ENCODE measurements at regions not wholly inside any gene's neighbourhood (a gene's known extent, or its start where the extent isn't known, plus 50 kb on each side); places are given as distances from the start of the nearest gene placed in this dataset.

DNA sequence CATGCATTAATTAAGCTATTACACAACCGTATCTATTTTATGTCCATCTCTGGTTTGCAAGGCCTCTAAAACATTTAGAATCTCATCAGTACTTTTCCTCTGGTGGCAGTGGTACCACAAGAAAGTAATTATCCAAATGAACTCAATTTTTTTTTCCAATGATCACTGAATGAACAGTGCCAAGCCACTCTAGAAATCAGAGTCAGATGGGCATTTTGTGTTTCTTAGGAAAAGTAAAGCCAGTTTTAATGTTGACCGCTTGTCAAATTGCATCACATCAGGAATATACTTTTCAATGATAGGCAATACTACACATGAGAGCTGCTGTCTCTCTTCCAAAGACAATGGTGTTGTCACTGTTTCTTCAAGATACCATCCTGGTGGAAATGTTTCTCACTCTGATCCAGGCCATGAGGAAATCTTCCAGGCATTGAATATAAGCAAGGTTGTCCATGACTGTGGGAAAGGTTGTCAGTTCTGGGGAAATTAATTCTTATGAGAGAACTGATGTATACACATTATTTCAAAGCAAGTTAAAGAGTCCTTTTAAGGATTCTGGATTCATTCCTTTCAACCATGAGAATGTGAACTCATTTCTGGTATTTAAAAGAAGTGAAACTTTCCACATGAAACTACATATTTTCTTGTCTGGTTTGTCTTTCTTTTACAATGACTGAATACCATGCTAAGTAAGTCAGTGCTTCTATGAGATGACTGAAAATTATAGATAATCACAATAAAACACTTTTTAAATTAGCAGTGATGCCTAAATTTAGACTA lies 108.8 kb upstream of the TCF21 start (continued):
- no peak for TF ChIP-seq TP53 (CRISPR knock-in tag; IDR thresholded peaks at IDR 0.05)
- no peak for TF ChIP-seq GRHL2 (CRISPR knock-in tag; IDR thresholded peaks at IDR 0.05; ENCODE audit: insufficient replicate concordance, severe bottlenecking)
- no peak for TF ChIP-seq MXD4 (CRISPR knock-in tag; IDR thresholded peaks at IDR 0.05; ENCODE audit: borderline replicate concordance)
- TF ChIP-seq, protein P1, sequence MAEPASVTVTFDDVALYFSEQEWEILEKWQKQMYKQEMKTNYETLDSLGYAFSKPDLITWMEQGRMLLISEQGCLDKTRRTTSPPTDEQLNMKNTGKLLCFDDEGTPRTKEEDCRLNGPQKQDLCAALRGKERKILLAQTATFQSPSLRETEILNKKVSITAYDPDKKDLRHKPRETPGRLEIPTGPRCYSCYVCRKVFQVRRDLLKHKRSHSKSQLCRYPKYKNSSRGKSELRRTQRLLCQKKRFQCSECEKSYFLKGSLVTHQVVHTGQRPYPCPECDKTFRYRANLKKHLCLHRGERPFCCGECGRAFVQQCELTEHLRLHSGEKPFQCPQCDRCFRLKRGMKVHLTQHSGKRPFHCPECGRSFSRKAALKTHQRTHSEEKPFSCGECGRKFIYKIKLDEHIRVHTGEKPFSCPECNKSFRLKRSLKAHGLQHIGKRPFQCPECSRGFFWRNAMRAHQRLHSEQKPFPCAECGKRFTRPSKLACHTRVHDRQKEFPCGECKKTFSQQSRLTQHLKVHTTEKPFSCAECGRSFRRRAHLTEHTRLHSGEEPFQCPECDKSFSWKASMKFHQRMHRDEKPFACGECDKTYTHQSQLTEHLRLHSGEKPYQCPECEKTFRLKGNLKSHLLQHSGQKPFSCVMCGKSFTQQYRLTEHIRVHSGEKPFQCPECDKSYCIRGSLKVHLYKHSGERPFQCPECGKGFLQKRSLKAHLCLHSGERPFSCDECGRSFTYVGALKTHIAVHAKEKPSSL (CRISPR knock-in tag; conservative IDR thresholded peaks at IDR 0.05): no peak
- TF ChIP-seq, protein P2, sequence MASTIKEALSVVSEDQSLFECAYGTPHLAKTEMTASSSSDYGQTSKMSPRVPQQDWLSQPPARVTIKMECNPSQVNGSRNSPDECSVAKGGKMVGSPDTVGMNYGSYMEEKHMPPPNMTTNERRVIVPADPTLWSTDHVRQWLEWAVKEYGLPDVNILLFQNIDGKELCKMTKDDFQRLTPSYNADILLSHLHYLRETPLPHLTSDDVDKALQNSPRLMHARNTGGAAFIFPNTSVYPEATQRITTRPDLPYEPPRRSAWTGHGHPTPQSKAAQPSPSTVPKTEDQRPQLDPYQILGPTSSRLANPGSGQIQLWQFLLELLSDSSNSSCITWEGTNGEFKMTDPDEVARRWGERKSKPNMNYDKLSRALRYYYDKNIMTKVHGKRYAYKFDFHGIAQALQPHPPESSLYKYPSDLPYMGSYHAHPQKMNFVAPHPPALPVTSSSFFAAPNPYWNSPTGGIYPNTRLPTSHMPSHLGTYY (CRISPR knock-in tag; IDR thresholded peaks at IDR 0.05): no peak
- no peak for TF ChIP-seq ATF1 (CRISPR knock-in tag; IDR thresholded peaks at IDR 0.05)

DNA sequence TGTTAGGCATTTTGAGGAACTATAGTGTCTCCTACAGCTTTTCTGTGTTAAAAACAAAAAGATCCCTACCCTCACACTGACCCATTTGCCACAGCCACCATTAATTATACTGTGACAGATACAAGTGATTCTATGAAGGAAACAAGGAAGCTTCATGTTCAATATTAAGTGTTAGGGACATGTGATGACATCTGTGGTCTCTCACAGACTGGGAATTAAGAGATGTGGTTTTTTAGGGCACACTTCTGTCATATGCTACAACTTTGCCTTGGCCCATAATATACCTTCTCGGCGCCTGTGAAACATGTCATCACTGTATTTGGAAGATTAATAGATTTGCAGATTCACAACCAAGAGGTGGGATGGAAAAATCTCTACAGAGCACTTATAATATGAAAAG lies 102.9 kb upstream of the TCF21 start:
- ChIA-PET POLR2A (no interaction called here), CTCF (no interaction called here)
- Mint-ChIP-seq H3K27ac (no peak overlapping the region), H3K4me1 (peaks cover 5% of the 10 kb centered on the region), H3K9me3 (peaks cover 18% of the 10 kb centered on the region), H3K36me3 (no peaks in the 10 kb centered on the region), H3K4me3 (no peak overlapping the region), H3K27me3 (ENCODE audit: low read depth) (no peaks in the 10 kb centered on the region)
- TF ChIP-seq, protein P3, sequence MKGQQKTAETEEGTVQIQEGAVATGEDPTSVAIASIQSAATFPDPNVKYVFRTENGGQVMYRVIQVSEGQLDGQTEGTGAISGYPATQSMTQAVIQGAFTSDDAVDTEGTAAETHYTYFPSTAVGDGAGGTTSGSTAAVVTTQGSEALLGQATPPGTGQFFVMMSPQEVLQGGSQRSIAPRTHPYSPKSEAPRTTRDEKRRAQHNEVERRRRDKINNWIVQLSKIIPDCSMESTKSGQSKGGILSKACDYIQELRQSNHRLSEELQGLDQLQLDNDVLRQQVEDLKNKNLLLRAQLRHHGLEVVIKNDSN (CRISPR knock-in tag; IDR thresholded peaks at IDR 0.05): no peak
- TF ChIP-seq, protein P4, sequence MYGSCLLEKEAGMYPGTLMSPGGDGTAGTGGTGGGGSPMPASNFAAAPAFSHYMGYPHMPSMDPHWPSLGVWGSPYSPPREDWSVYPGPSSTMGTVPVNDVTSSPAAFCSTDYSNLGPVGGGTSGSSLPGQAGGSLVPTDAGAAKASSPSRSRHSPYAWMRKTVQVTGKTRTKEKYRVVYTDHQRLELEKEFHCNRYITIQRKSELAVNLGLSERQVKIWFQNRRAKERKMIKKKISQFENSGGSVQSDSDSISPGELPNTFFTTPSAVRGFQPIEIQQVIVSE (CRISPR knock-in tag; IDR thresholded peaks at IDR 0.05; ENCODE audit: borderline replicate concordance): no peak
- TF ChIP-seq GRHL2 (CRISPR knock-in tag; IDR thresholded peaks at IDR 0.05; ENCODE audit: insufficient replicate concordance, severe bottlenecking) (no peak), TEAD1 (CRISPR knock-in tag; IDR thresholded peaks at IDR 0.05) (no peak), TEAD4 (CRISPR knock-in tag; IDR thresholded peaks at IDR 0.05) (no peak), ZNF317 (CRISPR knock-in tag; IDR thresholded peaks at IDR 0.05; ENCODE audit: borderline replicate concordance, low read depth) (no peak), EMX1 (CRISPR knock-in tag; IDR thresholded peaks at IDR 0.05) (no peak), GABPB1 (CRISPR knock-in tag; IDR thresholded peaks at IDR 0.05) (no peak), TCF7 (CRISPR knock-in tag; IDR thresholded peaks at IDR 0.05; ENCODE audit: low read depth) (no peak)
- TF ChIP-seq, protein P5, sequence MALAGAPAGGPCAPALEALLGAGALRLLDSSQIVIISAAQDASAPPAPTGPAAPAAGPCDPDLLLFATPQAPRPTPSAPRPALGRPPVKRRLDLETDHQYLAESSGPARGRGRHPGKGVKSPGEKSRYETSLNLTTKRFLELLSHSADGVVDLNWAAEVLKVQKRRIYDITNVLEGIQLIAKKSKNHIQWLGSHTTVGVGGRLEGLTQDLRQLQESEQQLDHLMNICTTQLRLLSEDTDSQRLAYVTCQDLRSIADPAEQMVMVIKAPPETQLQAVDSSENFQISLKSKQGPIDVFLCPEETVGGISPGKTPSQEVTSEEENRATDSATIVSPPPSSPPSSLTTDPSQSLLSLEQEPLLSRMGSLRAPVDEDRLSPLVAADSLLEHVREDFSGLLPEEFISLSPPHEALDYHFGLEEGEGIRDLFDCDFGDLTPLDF (CRISPR knock-in tag; IDR thresholded peaks at IDR 0.05): no peak
- TF ChIP-seq, protein P6, sequence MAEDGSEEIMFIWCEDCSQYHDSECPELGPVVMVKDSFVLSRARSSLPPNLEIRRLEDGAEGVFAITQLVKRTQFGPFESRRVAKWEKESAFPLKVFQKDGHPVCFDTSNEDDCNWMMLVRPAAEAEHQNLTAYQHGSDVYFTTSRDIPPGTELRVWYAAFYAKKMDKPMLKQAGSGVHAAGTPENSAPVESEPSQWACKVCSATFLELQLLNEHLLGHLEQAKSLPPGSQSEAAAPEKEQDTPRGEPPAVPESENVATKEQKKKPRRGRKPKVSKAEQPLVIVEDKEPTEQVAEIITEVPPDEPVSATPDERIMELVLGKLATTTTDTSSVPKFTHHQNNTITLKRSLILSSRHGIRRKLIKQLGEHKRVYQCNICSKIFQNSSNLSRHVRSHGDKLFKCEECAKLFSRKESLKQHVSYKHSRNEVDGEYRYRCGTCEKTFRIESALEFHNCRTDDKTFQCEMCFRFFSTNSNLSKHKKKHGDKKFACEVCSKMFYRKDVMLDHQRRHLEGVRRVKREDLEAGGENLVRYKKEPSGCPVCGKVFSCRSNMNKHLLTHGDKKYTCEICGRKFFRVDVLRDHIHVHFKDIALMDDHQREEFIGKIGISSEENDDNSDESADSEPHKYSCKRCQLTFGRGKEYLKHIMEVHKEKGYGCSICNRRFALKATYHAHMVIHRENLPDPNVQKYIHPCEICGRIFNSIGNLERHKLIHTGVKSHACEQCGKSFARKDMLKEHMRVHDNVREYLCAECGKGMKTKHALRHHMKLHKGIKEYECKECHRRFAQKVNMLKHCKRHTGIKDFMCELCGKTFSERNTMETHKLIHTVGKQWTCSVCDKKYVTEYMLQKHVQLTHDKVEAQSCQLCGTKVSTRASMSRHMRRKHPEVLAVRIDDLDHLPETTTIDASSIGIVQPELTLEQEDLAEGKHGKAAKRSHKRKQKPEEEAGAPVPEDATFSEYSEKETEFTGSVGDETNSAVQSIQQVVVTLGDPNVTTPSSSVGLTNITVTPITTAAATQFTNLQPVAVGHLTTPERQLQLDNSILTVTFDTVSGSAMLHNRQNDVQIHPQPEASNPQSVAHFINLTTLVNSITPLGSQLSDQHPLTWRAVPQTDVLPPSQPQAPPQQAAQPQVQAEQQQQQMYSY (CRISPR knock-in tag; IDR thresholded peaks at IDR 0.05): no peak
- TF ChIP-seq, protein P7, sequence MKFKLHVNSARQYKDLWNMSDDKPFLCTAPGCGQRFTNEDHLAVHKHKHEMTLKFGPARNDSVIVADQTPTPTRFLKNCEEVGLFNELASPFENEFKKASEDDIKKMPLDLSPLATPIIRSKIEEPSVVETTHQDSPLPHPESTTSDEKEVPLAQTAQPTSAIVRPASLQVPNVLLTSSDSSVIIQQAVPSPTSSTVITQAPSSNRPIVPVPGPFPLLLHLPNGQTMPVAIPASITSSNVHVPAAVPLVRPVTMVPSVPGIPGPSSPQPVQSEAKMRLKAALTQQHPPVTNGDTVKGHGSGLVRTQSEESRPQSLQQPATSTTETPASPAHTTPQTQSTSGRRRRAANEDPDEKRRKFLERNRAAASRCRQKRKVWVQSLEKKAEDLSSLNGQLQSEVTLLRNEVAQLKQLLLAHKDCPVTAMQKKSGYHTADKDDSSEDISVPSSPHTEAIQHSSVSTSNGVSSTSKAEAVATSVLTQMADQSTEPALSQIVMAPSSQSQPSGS (CRISPR knock-in tag; IDR thresholded peaks at IDR 0.05; ENCODE audit: borderline replicate concordance, low read depth): no peak
- TF ChIP-seq, protein P8, sequence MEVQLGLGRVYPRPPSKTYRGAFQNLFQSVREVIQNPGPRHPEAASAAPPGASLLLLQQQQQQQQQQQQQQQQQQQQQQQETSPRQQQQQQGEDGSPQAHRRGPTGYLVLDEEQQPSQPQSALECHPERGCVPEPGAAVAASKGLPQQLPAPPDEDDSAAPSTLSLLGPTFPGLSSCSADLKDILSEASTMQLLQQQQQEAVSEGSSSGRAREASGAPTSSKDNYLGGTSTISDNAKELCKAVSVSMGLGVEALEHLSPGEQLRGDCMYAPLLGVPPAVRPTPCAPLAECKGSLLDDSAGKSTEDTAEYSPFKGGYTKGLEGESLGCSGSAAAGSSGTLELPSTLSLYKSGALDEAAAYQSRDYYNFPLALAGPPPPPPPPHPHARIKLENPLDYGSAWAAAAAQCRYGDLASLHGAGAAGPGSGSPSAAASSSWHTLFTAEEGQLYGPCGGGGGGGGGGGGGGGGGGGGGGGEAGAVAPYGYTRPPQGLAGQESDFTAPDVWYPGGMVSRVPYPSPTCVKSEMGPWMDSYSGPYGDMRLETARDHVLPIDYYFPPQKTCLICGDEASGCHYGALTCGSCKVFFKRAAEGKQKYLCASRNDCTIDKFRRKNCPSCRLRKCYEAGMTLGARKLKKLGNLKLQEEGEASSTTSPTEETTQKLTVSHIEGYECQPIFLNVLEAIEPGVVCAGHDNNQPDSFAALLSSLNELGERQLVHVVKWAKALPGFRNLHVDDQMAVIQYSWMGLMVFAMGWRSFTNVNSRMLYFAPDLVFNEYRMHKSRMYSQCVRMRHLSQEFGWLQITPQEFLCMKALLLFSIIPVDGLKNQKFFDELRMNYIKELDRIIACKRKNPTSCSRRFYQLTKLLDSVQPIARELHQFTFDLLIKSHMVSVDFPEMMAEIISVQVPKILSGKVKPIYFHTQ (CRISPR knock-in tag; IDR thresholded peaks at IDR 0.05): no peak
- TF ChIP-seq, protein P9, sequence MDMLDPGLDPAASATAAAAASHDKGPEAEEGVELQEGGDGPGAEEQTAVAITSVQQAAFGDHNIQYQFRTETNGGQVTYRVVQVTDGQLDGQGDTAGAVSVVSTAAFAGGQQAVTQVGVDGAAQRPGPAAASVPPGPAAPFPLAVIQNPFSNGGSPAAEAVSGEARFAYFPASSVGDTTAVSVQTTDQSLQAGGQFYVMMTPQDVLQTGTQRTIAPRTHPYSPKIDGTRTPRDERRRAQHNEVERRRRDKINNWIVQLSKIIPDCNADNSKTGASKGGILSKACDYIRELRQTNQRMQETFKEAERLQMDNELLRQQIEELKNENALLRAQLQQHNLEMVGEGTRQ (CRISPR knock-in tag; IDR thresholded peaks at IDR 0.05): no peak
- ATAC-seq (no peak), DNase-seq (ENCODE audit: low spot score) (no peak)
